Neuronal stem cell (in vitro differentiated cells): ENCODE measurements at regions not wholly inside any gene's neighbourhood (a gene's known extent, or its start where the extent isn't known, plus 50 kb on each side); places are given as distances from the start of the nearest gene placed in this dataset.

Experiments used
- DNase-seq: peaks from one replicate; pipeline ENCODE4 v3.0.0-alpha.2; 2013; ENCODE audit warnings: low spot score
- H2AFZ ChIP-seq: one replicate; pipeline ENCODE4 v1.6.1; 2013; ENCODE audit warnings: mild to moderate bottlenecking, low read length, inconsistent platforms
- H2AK5ac ChIP-seq: 2 replicates; pipeline ENCODE4 v1.6.1; 2013; ENCODE audit warnings: low read depth, mild to moderate bottlenecking, inconsistent platforms, low read length, moderate library complexity, mixed read lengths
- H2BK120ac ChIP-seq: 2 replicates; pipeline ENCODE4 v1.6.1; 2013; ENCODE audit warnings: low read depth, mild to moderate bottlenecking, inconsistent platforms, low read length, moderate library complexity, mixed read lengths
- H2BK12ac ChIP-seq: one replicate; pipeline ENCODE4 v1.6.1; 2013; ENCODE audit warnings: low read length, inconsistent platforms
- H2BK15ac ChIP-seq: 2 replicates; pipeline ENCODE4 v1.6.1; 2013; ENCODE audit warnings: mild to moderate bottlenecking, low read length, inconsistent platforms, mixed read lengths
- H2BK5ac ChIP-seq: one replicate; pipeline ENCODE4 v1.6.1; 2013; ENCODE audit warnings: inconsistent platforms, mild to moderate bottlenecking, low read length, moderate library complexity
- H3K14ac ChIP-seq: one replicate; pipeline ENCODE4 v1.6.1; 2013; ENCODE audit warnings: low read length, inconsistent platforms
- H3K18ac ChIP-seq: 2 replicates; pipeline ENCODE4 v1.6.1; 2013; ENCODE audit warnings: low read length, inconsistent platforms
- H3K23ac ChIP-seq: 2 replicates; pipeline ENCODE4 v1.6.1; 2013; ENCODE audit warnings: low read depth, mild to moderate bottlenecking, mixed read lengths, low read length, inconsistent platforms; ENCODE audit not compliant: poor library complexity
- H3K27ac ChIP-seq: replicated peaks from 3 replicates; pipeline ENCODE4 v1.5.1; 2013; ENCODE audit warnings: low read length, inconsistent platforms
- H3K27me3 ChIP-seq, 3 experiments: 2 replicates each; pipeline ENCODE4 v1.6.1; 2013; ENCODE audit warnings: low read length in 3 of 3, mild to moderate bottlenecking in 2 of 3, inconsistent platforms in 1 of 3, low read depth in 1 of 3, mixed read lengths in 1 of 3, moderate library complexity in 1 of 3; ENCODE audit not compliant: control insufficient read depth in 3 of 3, insufficient read depth in 3 of 3
- H3K36me3 ChIP-seq, 2 donors: replicated peaks in 1 of 2; 2 replicates each; pipeline ENCODE4 v1.6.1; 2013; ENCODE audit warnings: low read length in 2 of 2; ENCODE audit not compliant: control insufficient read depth in 2 of 2, insufficient read depth in 2 of 2
- H3K4ac ChIP-seq: 2 replicates; pipeline ENCODE4 v1.6.1; 2013; ENCODE audit warnings: inconsistent platforms, mild to moderate bottlenecking, low read length, moderate library complexity
- H3K4me1 ChIP-seq, 2 donors: 1 replicate in 1 of 2; 2 replicates in 1 of 2; pipeline ENCODE4 v1.6.1; 2013; ENCODE audit warnings: low read length in 2 of 2, low read depth in 1 of 2; ENCODE audit not compliant: control insufficient read depth in 2 of 2, insufficient read depth in 1 of 2
- H3K4me2 ChIP-seq: one replicate; pipeline ENCODE4 v1.6.1; 2013; ENCODE audit warnings: mild to moderate bottlenecking, low read length, inconsistent platforms; ENCODE audit not compliant: insufficient read depth, poor library complexity, severe bottlenecking
- H3K4me3 ChIP-seq, 2 donors: 2 replicates each; pipeline ENCODE4 v1.5.1; 2013; ENCODE audit warnings: low read length in 2 of 2, mild to moderate bottlenecking in 2 of 2, inconsistent platforms in 1 of 2, moderate library complexity in 1 of 2
- H3K79me1 ChIP-seq: one replicate; pipeline ENCODE4 v1.6.1; 2013; ENCODE audit warnings: low read depth, mild to moderate bottlenecking, inconsistent platforms, low read length, moderate library complexity
- H3K9ac ChIP-seq: one replicate; pipeline ENCODE4 v1.6.1; 2013; ENCODE audit warnings: mild to moderate bottlenecking, low read depth, low read length, inconsistent platforms; ENCODE audit not compliant: poor library complexity
- H3K9me3 ChIP-seq, 2 donors: replicated peaks in 1 of 2; 2 replicates each; pipeline versions ENCODE3 to v1.6.1; 2013; ENCODE audit warnings: low read length in 2 of 2, mild to moderate bottlenecking in 2 of 2, inconsistent platforms in 1 of 2, low read depth in 1 of 2, mixed read lengths in 1 of 2, moderate library complexity in 1 of 2; ENCODE audit not compliant: control insufficient read depth in 2 of 2, insufficient read depth in 1 of 2
- H4K8ac ChIP-seq: one replicate; pipeline ENCODE4 v1.6.1; 2013; ENCODE audit warnings: low read depth, mild to moderate bottlenecking, inconsistent platforms, low read length, moderate library complexity
- H4K91ac ChIP-seq: one replicate; pipeline ENCODE4 v1.6.1; 2013; ENCODE audit warnings: low read length, low read depth, mild to moderate bottlenecking, inconsistent platforms; ENCODE audit not compliant: poor library complexity
- WGBS, 2 donors: extraction: QIAGEN DNeasy Blood & Tissue Kit; methylation state at CpG; one replicate each; pipeline ENCODE4 v1.1.7; 2013; ENCODE audit warnings: missing lambda C conversion rate in 2 of 2, mixed read lengths in 1 of 2; ENCODE audit not compliant: insufficient read length in 2 of 2, insufficient replicate concordance in 1 of 2; ENCODE audit errors: extremely low coverage in 2 of 2; 5-methylcytosine and 5-hydroxymethylcytosine counted together

DNA sequence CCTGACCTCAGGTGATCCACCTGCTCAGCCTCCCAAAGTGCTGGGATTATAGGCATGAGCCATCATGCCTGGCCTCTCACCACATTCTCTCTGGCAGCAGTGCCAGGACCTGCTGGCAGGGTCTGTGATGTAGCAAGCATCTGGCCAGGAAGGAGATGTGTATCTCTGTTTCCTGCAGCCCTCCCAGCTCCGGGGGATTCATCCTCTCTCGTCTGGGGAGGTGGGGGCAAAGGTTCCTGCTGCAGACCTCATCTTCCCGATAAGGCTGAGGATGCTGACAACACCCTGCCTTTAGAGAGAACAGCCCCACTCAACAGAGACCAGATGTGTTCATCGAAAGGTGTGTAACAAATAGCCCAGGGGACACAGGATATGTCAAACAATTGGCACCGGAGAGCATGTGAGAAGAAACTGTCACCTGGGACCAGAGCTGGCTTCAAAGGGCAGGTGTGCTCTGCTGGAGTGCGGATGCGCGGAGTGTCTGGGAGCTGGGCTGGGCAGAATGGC lies 54.8 kb upstream of the SEC14L1 start:
- H3K79me1 ChIP-seq = no peaks in the 10 kb centered on the region
- H2BK12ac ChIP-seq = no peak overlapping the region
- H3K14ac ChIP-seq = no peak overlapping the region
- no peak overlapping the region for H3K4ac ChIP-seq
- H3K9ac ChIP-seq = no peak overlapping the region
- no peak overlapping the region for H3K23ac ChIP-seq
- H3K27ac ChIP-seq = no peak overlapping the region
- no peak overlapping the region for H2AFZ ChIP-seq
- no peaks in the 10 kb centered on the region for H3K9me3 ChIP-seq
- no peaks in the 10 kb centered on the region for H3K27me3 ChIP-seq
- no peak overlapping the region for H2BK5ac ChIP-seq
- H2AK5ac ChIP-seq = no peak overlapping the region
- H4K91ac ChIP-seq = no peak overlapping the region
- H3K4me1 ChIP-seq = peaks cover 4 to 8% of the 10 kb centered on the region in 2 donors
- WGBS, 2 donors = no CpG with 5 or more reads among the region's 8 CpGs
- H4K8ac ChIP-seq = no peak overlapping the region
- H3K4me2 ChIP-seq = no peak overlapping the region
- no peak overlapping the region for H2BK15ac ChIP-seq
- no peak for DNase-seq
- no peak overlapping the region for H3K18ac ChIP-seq
- no peak overlapping the region for H2BK120ac ChIP-seq
- H3K4me3 ChIP-seq = no peak overlapping the region
- peaks cover 4 to 13% of the 10 kb centered on the region in 2 donors for H3K36me3 ChIP-seq

DNA sequence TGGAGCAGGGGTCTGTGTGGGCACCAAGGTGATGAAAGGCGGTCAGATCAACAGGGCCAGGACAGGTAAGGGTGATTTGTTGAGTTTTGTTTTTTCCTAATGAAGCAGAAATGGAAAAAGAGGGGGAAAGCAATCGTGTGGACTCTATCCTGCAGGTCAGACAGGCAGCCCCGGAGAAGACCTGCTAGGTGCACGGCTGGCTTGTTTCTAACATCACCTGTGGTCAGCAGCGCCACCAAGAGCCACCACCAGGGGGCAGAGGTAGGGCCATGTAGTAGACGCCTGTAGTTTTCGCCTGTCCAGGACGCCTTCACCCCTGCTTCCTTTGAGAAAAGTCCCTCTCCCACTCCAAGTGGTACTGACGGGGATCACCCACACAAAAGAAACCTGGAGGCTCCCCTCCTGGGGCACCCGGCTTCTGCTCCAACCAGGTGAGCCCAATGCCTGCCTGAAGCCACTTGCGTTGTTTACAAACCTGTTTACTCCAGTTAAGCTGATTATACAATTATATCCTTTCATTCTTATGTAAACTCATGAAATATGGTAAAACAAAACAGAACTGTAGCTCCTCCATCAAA lies 54.2 kb upstream of the SEC14L1 start:
- H3K27me3 ChIP-seq = no peaks in the 10 kb centered on the region
- H3K79me1 ChIP-seq = no peaks in the 10 kb centered on the region
- H4K91ac ChIP-seq = no peak overlapping the region
- no peak overlapping the region for H2AK5ac ChIP-seq
- no peak overlapping the region for H2BK12ac ChIP-seq
- no peaks in the 10 kb centered on the region for H3K9me3 ChIP-seq
- no peak overlapping the region for H2BK120ac ChIP-seq
- no peak overlapping the region for H2BK5ac ChIP-seq
- no peak overlapping the region for H3K14ac ChIP-seq
- no peak overlapping the region for H3K23ac ChIP-seq
- no peak overlapping the region for H2BK15ac ChIP-seq
- H4K8ac ChIP-seq = no peak overlapping the region
- H3K36me3 ChIP-seq = peaks cover 6 to 18% of the 10 kb centered on the region in 2 donors
- peak overlapping the region; percentile 97 for H2AFZ ChIP-seq
- H3K27ac ChIP-seq = no peak overlapping the region
- peak; percentile 61 for DNase-seq
- no peak overlapping the region for H3K9ac ChIP-seq
- no peak overlapping the region for H3K18ac ChIP-seq
- no peak overlapping the region for H3K4ac ChIP-seq
- WGBS, 2 donors = no CpG with 5 or more reads among the region's 11 CpGs
- no peak overlapping the region for H3K4me2 ChIP-seq
- no peak overlapping the region for H3K4me3 ChIP-seq
- H3K4me1 ChIP-seq = peaks cover 4 to 8% of the 10 kb centered on the region in 2 donors

DNA sequence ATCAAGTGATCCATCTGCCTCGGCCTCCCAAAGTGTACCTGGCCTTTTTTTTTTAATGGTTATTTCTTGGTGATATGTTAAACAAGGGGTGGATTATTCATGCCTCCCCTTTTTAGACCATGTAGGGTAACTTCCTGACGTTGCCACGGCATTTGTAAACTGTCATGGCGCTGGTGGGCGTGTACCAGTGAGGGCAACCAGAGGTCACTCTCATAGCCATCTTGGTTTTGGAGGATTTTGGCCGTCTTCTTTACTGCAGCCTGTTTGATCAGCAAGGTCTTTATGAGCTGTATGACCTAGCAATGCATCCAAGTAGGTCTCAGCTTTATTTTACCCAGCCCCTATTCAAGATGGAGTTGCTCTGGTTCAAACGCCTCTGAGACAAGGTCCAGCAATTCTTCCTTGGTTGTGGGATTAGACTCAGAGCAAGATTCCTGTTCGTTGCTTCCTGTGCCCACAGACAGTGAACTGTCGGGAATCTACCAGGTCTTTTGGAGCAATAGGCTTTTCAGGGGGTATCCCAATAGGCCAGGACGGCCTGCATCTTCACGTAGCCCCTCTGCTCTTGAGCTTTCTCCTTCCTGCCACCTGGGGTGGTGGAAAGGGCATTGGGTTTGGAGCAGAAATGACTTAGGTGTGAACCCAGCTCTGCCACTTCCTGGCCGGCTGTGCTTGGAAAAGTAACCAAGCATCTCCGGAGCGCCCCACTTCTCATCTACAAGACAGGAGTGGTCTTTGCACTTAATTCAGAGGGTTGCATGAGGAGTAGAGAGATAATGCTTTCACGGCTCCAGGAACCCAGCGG lies 52.9 kb upstream of the SEC14L1 start:
- H3K9me3 ChIP-seq = no peaks in the 10 kb centered on the region
- no CpG with 5 or more reads among the region's 16 CpGs for WGBS, 2 donors
- H2BK120ac ChIP-seq = no peak overlapping the region
- no peak overlapping the region for H2BK5ac ChIP-seq
- no peaks in the 10 kb centered on the region for H3K27me3 ChIP-seq
- no peak overlapping the region for H3K23ac ChIP-seq
- no peak overlapping the region for H3K14ac ChIP-seq
- no peaks in the 10 kb centered on the region for H3K79me1 ChIP-seq
- H2AK5ac ChIP-seq = peak overlapping the region; percentile 49
- no peak overlapping the region for H3K27ac ChIP-seq
- DNase-seq = no peak
- H2AFZ ChIP-seq = peak overlapping the region; percentile 88
- H3K36me3 ChIP-seq = peaks cover 12 to 31% of the 10 kb centered on the region in 2 donors
- no peak overlapping the region for H3K4ac ChIP-seq
- H3K4me2 ChIP-seq = peak overlapping the region; percentile 57
- no peak overlapping the region for H4K91ac ChIP-seq
- no peak overlapping the region for H2BK15ac ChIP-seq
- no peak overlapping the region for H4K8ac ChIP-seq
- H3K18ac ChIP-seq = peak overlapping the region; percentile 5
- H3K4me3 ChIP-seq = peak overlapping the region in 1 of 2 donors; percentile 65
- H3K4me1 ChIP-seq = peaks cover 4 to 8% of the 10 kb centered on the region in 2 donors
- H3K9ac ChIP-seq = no peak overlapping the region
- H2BK12ac ChIP-seq = no peak overlapping the region

DNA sequence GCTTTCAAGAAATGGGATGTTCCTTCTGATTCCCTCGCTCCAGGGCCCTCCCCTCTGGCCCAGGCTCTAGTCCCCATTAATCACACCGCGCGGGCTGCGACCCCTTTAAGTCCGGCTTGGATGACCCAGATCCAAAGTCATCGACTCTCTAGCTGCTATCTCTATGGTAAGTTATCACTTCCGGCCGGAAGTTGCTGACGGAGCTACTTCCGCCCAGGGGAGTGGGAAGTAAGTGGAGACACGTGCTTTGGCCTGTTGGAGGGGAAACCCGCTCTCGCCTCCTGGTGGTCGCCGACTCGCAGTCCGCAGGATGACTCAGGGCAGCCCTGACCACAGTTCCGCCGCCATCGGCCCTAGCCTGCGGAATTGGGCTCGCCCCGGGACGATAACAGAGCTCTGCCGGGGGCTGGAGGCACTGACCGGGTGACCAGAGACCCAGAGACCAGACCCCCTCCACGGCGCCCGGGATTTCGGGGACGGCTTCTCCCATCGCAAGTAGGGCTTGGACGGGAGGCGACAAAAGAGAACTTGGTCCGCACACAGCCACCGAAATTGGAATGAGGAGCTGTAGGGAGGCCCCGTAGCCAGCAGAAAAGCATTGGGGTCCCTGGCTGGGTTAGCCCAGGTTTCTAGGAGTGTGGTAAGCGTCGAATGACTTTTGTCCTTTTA lies 52.2 kb upstream of the SEC14L1 start:
- H3K36me3 ChIP-seq = peaks cover 13 to 38% of the 10 kb centered on the region in 2 donors
- H2BK5ac ChIP-seq = no peak overlapping the region
- H3K14ac ChIP-seq = peak overlapping the region; percentile 86
- peak overlapping the region; percentile 88 for H2AFZ ChIP-seq
- DNase-seq = peak; percentile 88
- H3K4me3 ChIP-seq = peak overlapping the region; percentile 65 to 85
- no peak overlapping the region for H2BK15ac ChIP-seq
- peak overlapping the region; percentile 92 for H3K18ac ChIP-seq
- H2AK5ac ChIP-seq = peak overlapping the region; percentile 24
- H4K91ac ChIP-seq = no peak overlapping the region
- peak overlapping the region; percentile 64 for H3K4me2 ChIP-seq
- peak overlapping the region; percentile 25 for H3K23ac ChIP-seq
- H3K4me1 ChIP-seq = peaks cover 4 to 8% of the 10 kb centered on the region in 2 donors
- no peaks in the 10 kb centered on the region for H3K9me3 ChIP-seq
- no peaks in the 10 kb centered on the region for H3K27me3 ChIP-seq
- no peak overlapping the region for H4K8ac ChIP-seq
- no peak overlapping the region for H2BK12ac ChIP-seq
- peak overlapping the region; percentile 61 for H3K27ac ChIP-seq
- WGBS, 2 donors = no CpG with 5 or more reads among the region's 40 CpGs
- H2BK120ac ChIP-seq = no peak overlapping the region
- no peak overlapping the region for H3K4ac ChIP-seq
- H3K9ac ChIP-seq = peak overlapping the region; percentile 78
- H3K79me1 ChIP-seq = no peaks in the 10 kb centered on the region
